GM21717 (cell line): ENCODE measurements at regions not wholly inside any gene's neighbourhood (a gene's known extent, or its start where the extent isn't known, plus 50 kb on each side); places are given as distances from the start of the nearest gene placed in this dataset.
"Not testable (repeated sequence)": the region's sequence is repeated elsewhere in the genome, so short reads cannot be mapped to it uniquely, and the experiment has no call there.

Experiments used
- ATAC-seq: cut with Tn5 transposase; IDR thresholded peaks from one replicate; pipeline ENCODE4 v1.9.1; 2021; ENCODE audit warnings: mild to moderate bottlenecking, moderate library complexity; ENCODE audit not compliant: unreplicated experiment

GRCh38 chr10:108082596-108082995 is 918.1 kb upstream of the SORCS1 start:
- ATAC-seq: no peak

GRCh38 chr10:108078263-108078662 is 913.8 kb upstream of the SORCS1 start:
- ATAC-seq: no peak

- ATAC-seq: no peak
Measured at GRCh38 chr10:108072466-108072865, 908.0 kb upstream of the SORCS1 start.

GRCh38 chr10:108070789-108071188 is 906.3 kb upstream of the SORCS1 start:
- no peak for ATAC-seq

GRCh38 chr10:108069096-108069495 is 904.6 kb upstream of the SORCS1 start:
- ATAC-seq: no peak

GRCh38 chr10:108064746-108065260 is 900.3 kb upstream of the SORCS1 start:
- no peak for ATAC-seq

GRCh38 chr10:108060246-108060645 is 895.7 kb upstream of the SORCS1 start:
- ATAC-seq: no peak

GRCh38 chr10:108055506-108055905 is 891.0 kb upstream of the SORCS1 start:
- no peak for ATAC-seq

GRCh38 chr10:108052981-108053380 is 888.5 kb upstream of the SORCS1 start:
- no peak for ATAC-seq

- ATAC-seq: no peak
Measured at GRCh38 chr10:108051218-108051617, 886.7 kb upstream of the SORCS1 start.

- no peak for ATAC-seq
Measured at GRCh38 chr10:108050626-108051025, 886.1 kb upstream of the SORCS1 start.

- ATAC-seq: no peak
Measured at GRCh38 chr10:108049668-108050067, 885.2 kb upstream of the SORCS1 start.

- ATAC-seq: no peak
Measured at GRCh38 chr10:108048898-108049297, 884.4 kb upstream of the SORCS1 start.

GRCh38 chr10:108039821-108040584 is 875.5 kb upstream of the SORCS1 start:
- ATAC-seq: no peak

- no peak for ATAC-seq
Measured at GRCh38 chr10:108037061-108037460, 872.6 kb upstream of the SORCS1 start.

- ATAC-seq: no peak
Measured at GRCh38 chr10:108036265-108036664, 871.8 kb upstream of the SORCS1 start.

GRCh38 chr10:108034829-108035228 is 870.3 kb upstream of the SORCS1 start:
- no peak for ATAC-seq

GRCh38 chr10:108033518-108033917 is 869.0 kb upstream of the SORCS1 start:
- not testable (repeated sequence) for ATAC-seq

- no peak for ATAC-seq
Measured at GRCh38 chr10:108031505-108031904, 867.0 kb upstream of the SORCS1 start.

- ATAC-seq: peak; percentile 92
Measured at GRCh38 chr10:108014902-108015177, 850.3 kb upstream of the SORCS1 start.

- peak; percentile 75 for ATAC-seq
Measured at GRCh38 chr10:108014145-108014901, 849.8 kb upstream of the SORCS1 start.

- peak; percentile 43 for ATAC-seq
Measured at GRCh38 chr10:108005627-108006026, 841.1 kb upstream of the SORCS1 start.
